GM12892 (cell line): ENCODE measurements at regions not wholly inside any gene's neighbourhood (a gene's known extent, or its start where the extent isn't known, plus 50 kb on each side); places are given as distances from the start of the nearest gene placed in this dataset.
"Not testable (repeated sequence)": the region's sequence is repeated elsewhere in the genome, so short reads cannot be mapped to it uniquely, and the experiment has no call there.

Experiments used
- DNase-seq: peaks from one replicate; pipeline ENCODE4 v3.0.0; 2011; ENCODE audit not compliant: insufficient read length
- FAIRE-seq: peaks from 2 replicates; lab custom pipeline; 2011; peaks lifted over from hg19 to GRCh38; lab: Jason Lieb, UNC
- POLR2A ChIP-seq: IDR thresholded peaks from 2 replicates; pipeline ENCODE4 v1.6.1; 2011; ENCODE audit warnings: low read depth, low read length, control low read depth
- POLR2AphosphoS5 ChIP-seq: IDR thresholded peaks from 2 replicates; pipeline ENCODE4 v1.6.1; 2011; ENCODE audit warnings: low read depth, low read length, control low read depth
- TAF1 ChIP-seq: IDR thresholded peaks from 2 replicates; pipeline ENCODE4 v1.6.1; 2011; ENCODE audit warnings: low read depth, mild to moderate bottlenecking, control low read depth, low read length, borderline replicate concordance

GRCh38 chr14:89673512-89674225 is 256.6 kb upstream of the FOXN3 start:
- no peak for DNase-seq
- TF ChIP-seq POLR2AphosphoS5 = no peak
- FAIRE-seq = no peak

GRCh38 chr14:89672636-89673511 is 255.8 kb upstream of the FOXN3 start:
- DNase-seq (no peak), FAIRE-seq (no peak)
- no peak for TF ChIP-seq POLR2AphosphoS5
- TF ChIP-seq TAF1 = no peak
- TF ChIP-seq POLR2A = no peak

GRCh38 chr14:89669193-89669592 is 252.2 kb upstream of the FOXN3 start:
- DNase-seq (no peak), FAIRE-seq (no peak)
- TF ChIP-seq TAF1 (no peak), POLR2A (no peak), POLR2AphosphoS5 (no peak)

GRCh38 chr14:89667983-89668382 is 250.9 kb upstream of the FOXN3 start:
- FAIRE-seq (no peak), DNase-seq (no peak)
- TF ChIP-seq TAF1 = no peak
- no peak for TF ChIP-seq POLR2A
- no peak for TF ChIP-seq POLR2AphosphoS5

- DNase-seq, FAIRE-seq: not testable (repeated sequence)
Measured at GRCh38 chr14:89665300-89666081, 248.5 kb upstream of the FOXN3 start.

- TF ChIP-seq TAF1 (no peak), POLR2A (no peak), POLR2AphosphoS5 (no peak)
- DNase-seq (no peak), FAIRE-seq (no peak)
Measured at GRCh38 chr14:89661392-89661791, 244.4 kb upstream of the FOXN3 start.

- not testable (repeated sequence) for FAIRE-seq, DNase-seq
Measured at GRCh38 chr14:89660625-89661233, 243.7 kb upstream of the FOXN3 start.

GRCh38 chr14:89660166-89660565 is 243.1 kb upstream of the FOXN3 start:
- TF ChIP-seq TAF1 = no peak
- no peak for TF ChIP-seq POLR2AphosphoS5
- TF ChIP-seq POLR2A = no peak
- FAIRE-seq (no peak), DNase-seq (no peak)

GRCh38 chr14:89658977-89659670 is 242.1 kb upstream of the FOXN3 start:
- FAIRE-seq = no peak
- no peak for TF ChIP-seq POLR2AphosphoS5

GRCh38 chr14:89657014-89657413 is 240.0 kb upstream of the FOXN3 start:
- TF ChIP-seq POLR2A (no peak), POLR2AphosphoS5 (no peak), TAF1 (no peak)
- no peak for FAIRE-seq
- no peak for DNase-seq

More at GRCh38 chr14:89658977-89659670, 242.1 kb upstream of the FOXN3 start:
- no peak for DNase-seq

GRCh38 chr14:89654998-89655397 is 238.0 kb upstream of the FOXN3 start:
- TF ChIP-seq TAF1 = no peak
- FAIRE-seq (no peak), DNase-seq (no peak)

- FAIRE-seq (peak; percentile 21), DNase-seq (no peak)
- TF ChIP-seq POLR2AphosphoS5 (no peak), TAF1 (no peak), POLR2A (no peak)
Measured at GRCh38 chr14:89652352-89652751, 235.3 kb upstream of the FOXN3 start.
